ENCODE measurements at regions not wholly inside any gene's neighbourhood (a gene's known extent, or its start where the extent isn't known, plus 50 kb on each side); places are given as distances from the start of the nearest gene placed in this dataset.
"Not testable (repeated sequence)": the region's sequence is repeated elsewhere in the genome, so short reads cannot be mapped to it uniquely, and the experiment has no call there.

- Histone ChIP-seq H3K4me3 (no peak overlapping the region), H3K36me3 (no peaks in the 10 kb centered on the region), H3K9me3 (no peaks in the 10 kb centered on the region), H3K4me1 (no peaks in the 10 kb centered on the region), H3K27ac (no peak overlapping the region), H3K27me3 (no peaks in the 10 kb centered on the region)
- no peak for DNase-seq
- TF ChIP-seq, protein P1, sequence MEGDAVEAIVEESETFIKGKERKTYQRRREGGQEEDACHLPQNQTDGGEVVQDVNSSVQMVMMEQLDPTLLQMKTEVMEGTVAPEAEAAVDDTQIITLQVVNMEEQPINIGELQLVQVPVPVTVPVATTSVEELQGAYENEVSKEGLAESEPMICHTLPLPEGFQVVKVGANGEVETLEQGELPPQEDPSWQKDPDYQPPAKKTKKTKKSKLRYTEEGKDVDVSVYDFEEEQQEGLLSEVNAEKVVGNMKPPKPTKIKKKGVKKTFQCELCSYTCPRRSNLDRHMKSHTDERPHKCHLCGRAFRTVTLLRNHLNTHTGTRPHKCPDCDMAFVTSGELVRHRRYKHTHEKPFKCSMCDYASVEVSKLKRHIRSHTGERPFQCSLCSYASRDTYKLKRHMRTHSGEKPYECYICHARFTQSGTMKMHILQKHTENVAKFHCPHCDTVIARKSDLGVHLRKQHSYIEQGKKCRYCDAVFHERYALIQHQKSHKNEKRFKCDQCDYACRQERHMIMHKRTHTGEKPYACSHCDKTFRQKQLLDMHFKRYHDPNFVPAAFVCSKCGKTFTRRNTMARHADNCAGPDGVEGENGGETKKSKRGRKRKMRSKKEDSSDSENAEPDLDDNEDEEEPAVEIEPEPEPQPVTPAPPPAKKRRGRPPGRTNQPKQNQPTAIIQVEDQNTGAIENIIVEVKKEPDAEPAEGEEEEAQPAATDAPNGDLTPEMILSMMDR (IDR thresholded peaks at IDR 0.05), result no peak
- no peak for TF ChIP-seq POLR2A (IDR thresholded peaks at IDR 0.05)
Measured at GRCh38 chr9:126173401-126173800, 153.2 kb upstream of the MVB12B start.

DNA sequence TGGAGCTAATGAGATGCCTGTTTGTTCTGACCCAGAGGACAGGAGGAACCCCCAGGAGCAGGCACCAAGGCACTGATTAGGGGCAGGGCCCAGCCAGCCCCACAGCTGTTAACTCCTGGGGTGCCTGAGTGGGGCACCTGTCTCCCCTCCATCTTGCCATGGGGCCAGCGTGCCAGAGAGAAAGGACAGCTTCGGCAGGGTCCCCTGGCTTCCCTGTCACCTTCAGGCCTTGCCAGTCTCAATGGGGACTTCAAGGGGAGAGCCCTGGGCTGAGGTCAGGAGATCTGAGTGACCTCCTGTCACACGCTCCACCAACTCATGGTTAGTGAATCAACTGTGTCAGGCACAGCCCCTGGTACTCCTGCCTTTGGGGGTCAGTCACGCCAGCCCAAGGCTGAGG, 152.7 kb upstream of the MVB12B start:
- DNase-seq, result no peak
- Histone ChIP-seq H3K9me3 (no peaks in the 10 kb centered on the region), H3K36me3 (no peaks in the 10 kb centered on the region), H3K27me3 (no peaks in the 10 kb centered on the region), H3K4me3 (no peak overlapping the region), H3K27ac (no peak overlapping the region), H3K4me1 (no peaks in the 10 kb centered on the region)
- no peak for TF ChIP-seq POLR2A (IDR thresholded peaks at IDR 0.05)

GRCh38 chr9:126183266-126183665, 143.4 kb upstream of the MVB12B start:
- H3K4me1 ChIP-seq, result no peaks in the 10 kb centered on the region
- TF ChIP-seq POLR2A (IDR thresholded peaks at IDR 0.05), result no peak
- TF ChIP-seq, protein P1 (IDR thresholded peaks at IDR 0.05), result no peak

GRCh38 chr9:126190994-126191393, 135.6 kb upstream of the MVB12B start:
- not testable (repeated sequence) for H3K27me3 ChIP-seq, H3K4me3 ChIP-seq, H3K4me1 ChIP-seq, DNase-seq, H3K36me3 ChIP-seq, H3K27ac ChIP-seq, H3K9me3 ChIP-seq

More at GRCh38 chr9:126183266-126183665, 143.4 kb upstream of the MVB12B start:
- Histone ChIP-seq H3K9me3 (no peaks in the 10 kb centered on the region), H3K27ac (no peak overlapping the region), H3K27me3 (no peaks in the 10 kb centered on the region), H3K36me3 (no peaks in the 10 kb centered on the region), H3K4me3 (no peak overlapping the region)
- no peak for DNase-seq

- H3K9me3 ChIP-seq, result no peaks in the 10 kb centered on the region
- no peaks in the 10 kb centered on the region for H3K4me1 ChIP-seq
- DNase-seq, result no peak
- H3K27me3 ChIP-seq, result peaks cover 0 to 5% of the 10 kb centered on the region in 2 donors
- no peak overlapping the region for H3K4me3 ChIP-seq
- no peaks in the 10 kb centered on the region for H3K36me3 ChIP-seq
- TF ChIP-seq, protein P1 (IDR thresholded peaks at IDR 0.05), result no peak
- no peak for TF ChIP-seq POLR2A (IDR thresholded peaks at IDR 0.05)
- no peak overlapping the region for H3K27ac ChIP-seq
Measured at GRCh38 chr9:126198854-126199253, 127.8 kb upstream of the MVB12B start.

DNA sequence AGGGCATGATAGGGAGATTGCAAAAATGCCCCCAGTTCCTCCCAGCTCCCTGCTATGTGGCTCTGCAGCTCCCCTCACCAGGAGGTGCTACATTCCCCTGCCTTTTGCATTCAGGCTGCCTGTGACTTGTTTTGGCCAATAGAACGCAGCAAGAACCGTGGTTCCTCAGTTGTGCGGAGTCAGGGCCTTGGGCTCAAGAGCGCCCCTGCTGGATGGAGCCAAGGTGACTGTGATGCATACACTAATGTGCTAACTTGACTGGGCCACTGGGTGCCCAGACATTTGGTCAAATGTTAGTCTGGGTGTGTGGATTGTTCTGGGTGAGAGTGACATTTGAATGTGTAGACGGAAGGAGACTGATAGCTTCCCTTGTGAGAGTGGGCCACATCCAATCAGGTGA, 123.3 kb upstream of the MVB12B start:
- TF ChIP-seq, protein P1 (IDR thresholded peaks at IDR 0.05), result no peak
- no peaks in the 10 kb centered on the region for H3K9me3 ChIP-seq
- H3K4me3 ChIP-seq, result no peak overlapping the region
- H3K4me1 ChIP-seq, result no peaks in the 10 kb centered on the region
- DNase-seq, result no peak
- no peaks in the 10 kb centered on the region for H3K36me3 ChIP-seq
- no peaks in the 10 kb centered on the region for H3K27me3 ChIP-seq
- H3K27ac ChIP-seq, result no peak overlapping the region

GRCh38 chr9:126204197-126204596, 122.4 kb upstream of the MVB12B start:
- Histone ChIP-seq H3K4me3 (no peak overlapping the region), H3K4me1 (no peaks in the 10 kb centered on the region), H3K9me3 (no peaks in the 10 kb centered on the region), H3K27ac (no peak overlapping the region), H3K36me3 (no peaks in the 10 kb centered on the region), H3K27me3 (no peaks in the 10 kb centered on the region)
- TF ChIP-seq, protein P1 (IDR thresholded peaks at IDR 0.05), result no peak
- no peak for TF ChIP-seq POLR2A (IDR thresholded peaks at IDR 0.05)
- no peak for DNase-seq

Measured in Peyer's patch (tissue), 4 donors.